ENCODE measurements at regions not wholly inside any gene's neighbourhood (a gene's known extent, or its start where the extent isn't known, plus 50 kb on each side); places are given as distances from the start of the nearest gene placed in this dataset.

DNA sequence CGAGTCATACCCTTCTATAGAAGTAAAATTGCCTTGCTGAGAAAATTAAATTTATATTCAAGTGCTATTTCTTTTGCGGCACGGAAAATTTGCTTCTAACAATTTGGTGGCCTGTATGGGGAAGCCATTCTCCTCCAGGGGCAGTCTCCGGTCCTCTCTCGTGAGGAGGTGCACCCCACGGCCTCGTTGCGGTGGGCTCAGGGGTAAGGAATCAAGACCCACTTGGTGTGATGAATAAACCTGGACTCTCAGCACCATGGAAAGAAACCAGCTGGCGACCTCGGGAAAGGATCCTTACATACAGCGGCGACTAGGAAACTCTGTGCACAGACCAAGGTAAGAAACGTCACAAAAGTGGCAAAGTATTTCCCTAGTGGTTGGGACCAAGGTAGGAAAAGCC lies 252.9 kb downstream of the DPY19L2 start:
- TF ChIP-seq, protein P1, sequence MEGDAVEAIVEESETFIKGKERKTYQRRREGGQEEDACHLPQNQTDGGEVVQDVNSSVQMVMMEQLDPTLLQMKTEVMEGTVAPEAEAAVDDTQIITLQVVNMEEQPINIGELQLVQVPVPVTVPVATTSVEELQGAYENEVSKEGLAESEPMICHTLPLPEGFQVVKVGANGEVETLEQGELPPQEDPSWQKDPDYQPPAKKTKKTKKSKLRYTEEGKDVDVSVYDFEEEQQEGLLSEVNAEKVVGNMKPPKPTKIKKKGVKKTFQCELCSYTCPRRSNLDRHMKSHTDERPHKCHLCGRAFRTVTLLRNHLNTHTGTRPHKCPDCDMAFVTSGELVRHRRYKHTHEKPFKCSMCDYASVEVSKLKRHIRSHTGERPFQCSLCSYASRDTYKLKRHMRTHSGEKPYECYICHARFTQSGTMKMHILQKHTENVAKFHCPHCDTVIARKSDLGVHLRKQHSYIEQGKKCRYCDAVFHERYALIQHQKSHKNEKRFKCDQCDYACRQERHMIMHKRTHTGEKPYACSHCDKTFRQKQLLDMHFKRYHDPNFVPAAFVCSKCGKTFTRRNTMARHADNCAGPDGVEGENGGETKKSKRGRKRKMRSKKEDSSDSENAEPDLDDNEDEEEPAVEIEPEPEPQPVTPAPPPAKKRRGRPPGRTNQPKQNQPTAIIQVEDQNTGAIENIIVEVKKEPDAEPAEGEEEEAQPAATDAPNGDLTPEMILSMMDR (CRISPR knock-in tag; IDR thresholded peaks at IDR 0.05) = no peak
- TF ChIP-seq HOXA3 (CRISPR knock-in tag; IDR thresholded peaks at IDR 0.05) = no peak
- TF ChIP-seq POLR2A (IDR thresholded peaks at IDR 0.05; ENCODE audit: insufficient read depth in 1 of 2, low read depth in 2 of 2, low read length in 2 of 2) = no peak

All from HepG2 (cell line).